ENCODE measurements at regions not wholly inside any gene's neighbourhood (a gene's known extent, or its start where the extent isn't known, plus 50 kb on each side); places are given as distances from the start of the nearest gene placed in this dataset.

DNA sequence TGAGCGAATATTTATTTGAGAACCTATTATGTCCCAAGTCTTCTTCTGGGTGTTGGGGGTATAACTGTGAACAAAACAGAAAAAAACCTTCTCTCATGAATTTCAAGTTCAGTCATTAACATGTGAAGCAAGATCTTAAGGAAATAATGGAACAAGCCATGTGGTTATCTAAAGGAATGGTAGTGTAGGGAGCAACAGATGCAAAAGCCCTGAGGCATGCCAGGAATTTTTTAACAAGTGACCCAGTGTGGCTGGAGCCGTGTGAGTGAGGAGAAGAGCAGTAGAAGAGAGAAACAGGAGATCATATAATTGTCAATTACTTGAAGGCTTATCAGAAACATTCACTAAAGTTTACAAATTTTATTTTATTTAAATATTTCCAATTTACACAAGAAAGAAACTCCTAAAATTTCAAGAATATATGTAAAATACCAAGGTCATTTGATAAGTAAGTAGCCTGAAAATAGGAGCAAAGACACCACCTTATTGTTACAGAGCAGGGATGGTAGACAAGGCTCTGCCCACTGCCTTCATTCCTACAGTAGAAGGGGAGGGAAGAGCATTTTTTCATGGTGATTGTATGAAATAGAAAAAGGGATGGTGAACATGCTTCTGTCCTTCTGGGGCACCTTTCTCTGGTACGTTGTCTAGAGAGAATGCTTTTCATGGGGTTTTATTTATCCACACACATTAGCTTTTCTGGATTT, 345.1 kb downstream of the PLOD2 start:
- DNase-seq, result no peak

GRCh38 chr3:145817870-145818483, 343.0 kb downstream of the PLOD2 start:
- no peak for DNase-seq

- DNase-seq, result no peak
Observed at GRCh38 chr3:145820170-145820569, 340.8 kb downstream of the PLOD2 start.

DNA sequence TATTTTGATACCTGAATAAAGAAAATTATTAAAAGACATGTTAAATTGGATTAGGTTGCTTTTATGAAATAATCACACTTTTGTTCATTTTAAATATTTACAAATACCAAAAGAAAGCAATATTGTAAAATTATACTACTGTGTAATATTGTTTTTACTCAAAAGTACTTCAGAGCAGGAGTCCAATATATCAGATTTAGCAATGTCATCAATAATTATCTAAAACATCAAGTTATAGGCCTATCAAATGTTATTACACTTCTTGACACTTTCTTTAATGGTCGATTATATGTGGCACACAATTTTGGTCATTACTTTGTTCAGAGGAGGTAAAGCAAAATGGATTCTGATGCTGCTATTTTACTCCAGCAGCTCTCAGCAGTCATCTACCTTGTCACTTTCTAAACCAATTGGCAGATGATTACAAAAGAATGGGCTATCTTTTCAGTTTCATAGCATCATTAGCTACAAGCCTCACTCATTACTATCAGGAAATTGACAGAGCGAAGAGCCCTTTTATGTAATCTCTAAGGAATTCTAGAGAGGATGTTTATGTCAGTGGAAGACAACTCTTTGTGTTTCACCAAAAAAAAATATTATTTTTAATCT, 318.6 kb downstream of the PLOD2 start:
- no peak for DNase-seq

GRCh38 chr3:145843561-145843960, 317.4 kb downstream of the PLOD2 start:
- no peak for DNase-seq

GRCh38 chr3:145849115-145849514, 311.9 kb downstream of the PLOD2 start:
- DNase-seq, result no peak

DNA sequence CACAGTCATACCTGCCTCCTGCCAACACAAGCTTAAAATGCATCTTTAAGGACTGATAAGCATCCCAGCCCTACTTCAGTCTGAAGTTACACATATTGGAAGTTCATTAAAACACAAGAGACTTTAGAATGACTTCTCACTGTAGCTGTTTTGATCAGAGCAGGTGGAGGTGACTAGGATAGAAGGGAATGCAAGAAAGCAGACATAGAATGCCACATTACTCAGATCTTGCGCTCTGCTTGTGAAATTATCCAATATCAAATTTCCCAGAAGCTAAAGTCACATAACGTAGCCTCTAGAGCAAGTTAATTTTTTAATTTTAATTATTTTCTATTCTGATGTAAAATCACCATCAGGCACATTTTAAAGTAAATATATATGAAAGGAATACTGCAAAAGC, 306.5 kb downstream of the PLOD2 start:
- DNase-seq, result no peak

DNA sequence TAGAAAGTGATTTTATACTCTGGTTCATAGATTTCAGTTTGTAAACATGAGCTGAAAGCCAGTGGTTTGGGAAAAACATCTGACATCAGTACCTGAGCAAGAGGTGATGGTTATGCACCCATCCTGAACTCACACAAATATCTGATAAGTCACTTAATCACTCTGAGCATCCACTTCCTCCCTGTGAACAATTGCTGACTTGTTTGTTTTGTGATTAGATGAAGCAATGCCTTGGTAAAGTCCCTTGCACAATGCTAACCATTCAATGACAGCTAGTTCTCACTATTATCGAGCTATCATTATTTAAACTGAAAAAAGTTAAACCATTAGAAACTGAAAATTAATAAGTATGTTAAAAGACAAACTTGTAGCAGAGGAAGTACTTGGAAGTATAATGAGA, 303.0 kb downstream of the PLOD2 start:
- DNase-seq, result no peak

- no peak for DNase-seq
Observed at GRCh38 chr3:145864336-145864735, 296.6 kb downstream of the PLOD2 start.

- DNase-seq, result peak; percentile 0
Observed at GRCh38 chr3:145865399-145866018, 295.5 kb downstream of the PLOD2 start.

GRCh38 chr3:145869958-145870357, 291.0 kb downstream of the PLOD2 start:
- no peak for DNase-seq

DNA sequence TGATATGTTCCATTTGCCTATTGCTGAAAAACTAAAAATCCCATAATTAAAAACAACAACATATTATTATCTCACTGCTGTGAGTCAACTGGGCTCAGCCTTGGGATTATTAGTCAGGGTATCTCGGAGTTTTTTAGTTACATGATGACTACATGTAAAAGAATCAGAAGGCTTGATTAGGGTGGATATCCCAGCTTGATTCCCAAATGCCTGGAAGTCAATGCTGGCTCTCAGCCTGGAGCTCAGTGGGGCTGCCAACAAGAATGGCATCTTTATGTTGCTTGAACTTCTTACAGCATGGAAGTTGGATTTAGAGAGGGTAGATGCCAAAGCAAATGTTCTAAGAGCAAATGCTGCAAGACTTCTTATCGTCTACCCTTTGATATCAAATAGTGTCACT, 278.5 kb downstream of the PLOD2 start:
- DNase-seq, result no peak

DNA sequence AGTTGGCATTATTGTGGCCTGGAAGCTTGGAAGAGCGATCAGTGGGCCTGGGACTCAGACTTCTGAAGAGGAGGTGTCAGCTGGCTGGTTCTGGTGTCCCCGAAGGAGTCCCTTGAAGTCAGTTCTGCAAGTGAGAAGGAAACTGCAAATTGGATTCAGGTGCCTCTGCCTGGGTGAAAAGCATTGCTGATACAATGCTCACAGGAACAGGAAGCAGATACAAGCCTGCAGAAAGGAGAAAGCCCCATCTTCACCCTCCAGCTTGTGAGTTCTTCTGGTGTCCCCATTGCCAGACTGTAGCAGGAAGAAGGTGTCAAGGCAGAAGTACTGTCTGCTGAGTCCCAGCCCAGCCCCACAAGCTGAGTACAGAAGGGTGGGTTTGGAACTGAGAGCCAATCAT, 271.3 kb downstream of the PLOD2 start:
- no peak for DNase-seq

- no peak for DNase-seq
Observed at GRCh38 chr3:145892869-145893268, 268.1 kb downstream of the PLOD2 start.

DNA sequence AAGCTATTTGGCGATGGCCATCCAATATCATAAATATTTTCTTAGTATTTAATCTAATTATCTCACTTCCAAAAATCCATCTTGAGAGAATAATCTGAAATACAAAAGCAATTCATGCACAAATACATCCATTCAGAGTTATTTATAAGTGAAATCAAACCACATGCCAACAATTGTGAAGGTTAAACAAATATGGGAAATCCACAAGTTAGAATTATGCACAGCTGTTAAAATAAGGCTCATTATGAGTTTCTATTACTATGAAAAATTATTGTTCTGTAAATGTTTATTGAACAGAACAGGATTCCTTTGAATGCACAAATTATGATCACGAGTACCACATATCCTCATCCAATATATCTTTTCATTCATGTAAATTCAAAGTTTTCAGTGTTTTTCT, 267.7 kb downstream of the PLOD2 start:
- no peak for DNase-seq

DNA sequence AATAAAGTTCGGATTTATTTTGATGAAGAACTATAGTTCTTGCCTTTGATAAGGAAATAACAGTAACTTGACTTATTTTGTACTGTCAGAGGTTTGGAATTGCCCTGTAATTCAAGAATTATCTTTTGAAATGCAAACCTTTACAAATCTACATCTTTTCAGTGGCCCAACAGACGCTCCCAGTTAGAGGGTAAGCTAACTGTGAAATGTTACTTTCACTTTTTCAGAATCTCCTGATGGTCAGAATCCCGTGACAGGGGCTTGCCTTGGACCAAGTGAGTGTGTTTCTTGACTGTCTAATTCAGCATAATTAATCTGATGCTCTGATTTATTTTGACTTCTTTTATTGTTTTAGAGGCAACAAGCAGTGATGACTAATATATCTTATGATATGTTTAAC, 262.5 kb downstream of the PLOD2 start:
- DNase-seq, result no peak

DNA sequence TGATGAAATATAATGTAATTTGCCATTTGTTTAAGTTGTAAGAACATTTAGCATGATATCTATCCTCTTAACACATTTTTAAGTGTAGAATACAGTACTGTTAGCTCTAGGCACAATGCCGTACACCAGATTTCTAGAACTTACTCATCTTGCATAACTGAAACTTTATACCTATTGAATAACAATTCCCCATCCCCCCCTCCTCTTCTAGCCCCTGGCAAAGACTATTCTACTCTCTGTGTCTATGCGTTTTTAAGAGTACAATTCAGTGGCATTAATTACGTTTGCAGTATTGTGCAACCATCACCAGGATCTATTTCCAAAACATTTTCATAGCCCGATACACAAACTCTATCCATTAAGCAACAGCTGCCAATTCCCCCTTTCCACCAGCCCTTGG, 261.7 kb downstream of the PLOD2 start:
- DNase-seq, result no peak

DNA sequence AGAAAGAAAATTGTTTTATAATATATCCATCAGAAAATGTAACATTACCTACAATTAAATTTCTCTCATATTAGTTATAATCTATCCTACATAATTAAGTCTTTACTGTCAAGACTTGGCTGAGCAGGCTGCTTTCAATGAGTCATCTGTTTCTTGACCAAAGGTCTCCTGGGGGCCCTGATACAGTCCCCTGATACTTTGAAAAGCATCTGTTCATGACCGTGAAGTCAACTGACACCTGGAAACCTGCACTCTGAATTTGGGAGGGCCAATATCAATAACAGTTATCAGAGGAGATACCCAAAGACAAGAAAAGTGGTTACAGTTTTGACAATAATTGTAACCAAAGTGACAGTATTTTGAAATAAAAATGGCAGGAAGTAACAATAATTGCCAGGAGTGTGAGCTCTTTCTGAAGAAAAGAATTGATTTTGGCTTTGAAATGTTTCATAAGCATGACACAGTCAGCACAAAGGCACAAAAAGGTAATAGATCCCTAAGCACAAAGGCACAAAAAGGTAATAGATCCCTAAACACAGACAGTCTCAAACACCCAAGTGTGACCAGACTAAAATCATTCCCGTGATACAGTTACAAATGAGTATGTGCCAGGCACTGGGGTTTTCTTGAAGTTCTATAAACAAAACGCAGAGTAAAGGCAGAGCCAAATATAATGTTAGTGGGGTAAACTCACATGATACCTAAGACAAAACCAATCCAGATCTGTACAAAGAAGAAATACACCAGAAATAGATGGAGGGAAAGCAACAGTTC, 260.7 kb downstream of the PLOD2 start:
- no peak for DNase-seq

DNA sequence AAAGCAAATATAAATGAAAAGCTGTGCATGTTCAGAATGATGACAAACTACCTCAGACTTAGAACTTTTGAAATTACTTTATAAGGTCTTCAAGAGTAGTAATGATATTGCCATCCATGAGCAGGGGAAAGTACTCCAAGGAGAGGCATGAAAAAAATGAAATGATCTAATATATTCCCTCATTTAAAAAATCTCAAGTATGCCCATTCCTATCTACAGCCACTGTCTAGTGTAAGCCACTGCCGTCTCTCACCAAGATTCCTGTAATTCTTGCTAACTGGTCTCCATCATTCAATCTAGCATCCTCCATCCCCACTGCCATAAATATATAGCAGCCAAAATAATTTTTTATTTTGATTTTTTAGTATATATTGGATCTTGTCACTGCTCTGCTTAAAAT, 258.8 kb downstream of the PLOD2 start:
- no peak for DNase-seq

DNA sequence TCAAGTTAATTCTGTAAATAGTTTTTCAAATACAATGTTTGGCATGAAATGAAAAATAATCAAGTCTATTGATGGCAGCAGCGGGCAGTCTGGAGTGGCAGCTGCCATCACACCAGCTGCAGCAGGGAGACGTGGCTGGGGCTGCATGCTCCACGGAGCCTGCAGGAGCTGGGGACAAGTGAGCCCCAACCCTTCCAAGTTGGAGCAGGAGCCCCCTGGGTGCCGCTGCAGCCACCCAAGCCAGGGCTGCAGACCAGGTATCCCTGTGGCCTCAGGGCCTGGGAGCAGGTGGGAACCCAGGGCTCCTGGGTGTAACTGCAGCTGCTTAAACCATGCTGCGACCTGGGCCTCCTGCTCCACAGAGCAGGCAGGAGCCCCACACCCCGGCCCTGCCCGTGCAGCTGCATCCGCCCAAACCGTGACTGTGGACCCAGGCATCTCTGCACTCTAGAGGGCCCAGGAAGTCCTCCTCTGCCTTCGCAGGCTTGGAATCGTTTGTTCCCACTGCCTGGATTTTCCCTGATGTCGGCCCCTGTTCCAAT, 257.4 kb downstream of the PLOD2 start:
- no peak for DNase-seq

GRCh38 chr3:145904138-145904537, 256.8 kb downstream of the PLOD2 start:
- no peak for DNase-seq

GRCh38 chr3:145906301-145906700, 254.7 kb downstream of the PLOD2 start:
- no peak for DNase-seq
